Adrenal gland (tissue), 9 donors: ENCODE measurements at regions not wholly inside any gene's neighbourhood (a gene's known extent, or its start where the extent isn't known, plus 50 kb on each side); places are given as distances from the start of the nearest gene placed in this dataset.

Experiments
- DNase-seq, 7 donors: peaks; one replicate each; pipeline ENCODE4 v3.0.0-alpha.2; 2019 to 2020
- H3K27ac ChIP-seq, 5 donors: fragments of 200-600 bp; sonication (generic) in 4 of 5; 1 replicate in 3 of 5; 2 replicates in 2 of 5; pipeline versions ENCODE4 v1.5.1 to v1.8.0; 2016 to 2020; ENCODE audit warnings: mild to moderate bottlenecking in 1 of 5
- H3K27me3 ChIP-seq: fragments of 200-600 bp; 2 replicates; pipeline ENCODE4 v1.8.0; 2021
- H3K36me3 ChIP-seq, 2 donors: fragments of 200-600 bp; replicated peaks in 1 of 2; 1 replicate in 1 of 2; 2 replicates in 1 of 2; pipeline versions ENCODE4 v1.5.1 to v1.8.0; 2018 to 2022
- H3K4me1 ChIP-seq, 2 donors: fragments of 200-600 bp; replicated peaks in 1 of 2; 1 replicate in 1 of 2; 2 replicates in 1 of 2; pipeline versions ENCODE4 v1.5.1 to v1.8.0; 2018 to 2021
- H3K4me3 ChIP-seq, 4 donors: fragments of 200-600 bp; sonication (generic) in 3 of 4; one replicate each; pipeline ENCODE4 v1.5.1; 2016 to 2018
- H3K9me3 ChIP-seq, 3 donors: fragments of 200-600 bp; sonication (generic) in 1 of 3; replicated peaks in 1 of 3; 1 replicate in 2 of 3; 2 replicates in 1 of 3; pipeline versions ENCODE4 v1.5.1 to v1.8.0; 2016 to 2021
- CTCF ChIP-seq, 6 experiments: fragments of 450-650 bp in 4 of 6; fragments of 200-600 bp in 2 of 6; sonication (generic) in 1 of 6; IDR thresholded peaks; 1 replicate in 5 of 6; 2 replicates in 1 of 6; pipeline versions ENCODE4 v1.5.1 to v1.8.0; 2016 to 2021; ENCODE audit warnings: antibody characterized with exemption in 6 of 6, mild to moderate bottlenecking in 2 of 6, moderate library complexity in 1 of 6
- POLR2A ChIP-seq, 2 donors: fragments of 450-650 bp; IDR thresholded peaks; one replicate each; pipeline ENCODE4 v1.6.1; 2017; ENCODE audit warnings: antibody characterized with exemption in 2 of 2, mild to moderate bottlenecking in 2 of 2, moderate library complexity in 1 of 2
- WGBS, 4 donors: extraction: QIAGEN DNeasy Blood & Tissue Kit in 2 of 4; methylation state at CpG; one replicate each; pipeline versions ENCODE4 v1.1.5 to v1.1.7; 2013 to 2017; 5-methylcytosine and 5-hydroxymethylcytosine counted together
- intact Hi-C, 2 donors: fragments of 100-400 bp; cut with DNase I; formaldehyde crosslinking; loops; one replicate each; pipeline versions ENCODE4 v1.14.1 to v1.15.0; 2022 to 2023
- small RNA-seq, 2 donors: library from RNA; depleted of rRNA; stranded (forward); fragments of <200 nt; gene quantifications; one replicate each; pipeline ENCODE3, GENCODE V24; 2016
- donor health status: healthy with polysubstance abuse.
- donor health status: Bipolar disorder and iron deficiency.
- donor health status: DM: yes; HTN: yes; CAD: no.
- donor health status: DM: no; HTN: no; CAD: no.
- donor health status: DM: no; HTN: no; CAD: no.

- no peaks in the 10 kb centered on the region for H3K9me3 ChIP-seq
- intact Hi-C loops: no loop called here
These were observed 63.8 kb upstream of the GATB start for GRCh38 chr4:151824656-151825055.

GRCh38 chr4:151822331-151822730 is 61.5 kb upstream of the GATB start:
- TF ChIP-seq POLR2A (IDR thresholded peaks at IDR 0.05): no peak
- no peak for TF ChIP-seq CTCF (IDR thresholded peaks at IDR 0.05)
- no peaks in the 10 kb centered on the region for H3K4me1 ChIP-seq
- intact Hi-C loops: no loop called here

More at GRCh38 chr4:151824656-151825055, 63.8 kb upstream of the GATB start:
- Histone ChIP-seq H3K27me3 (no peaks in the 10 kb centered on the region), H3K27ac (no peak overlapping the region), H3K36me3 (no peaks in the 10 kb centered on the region), H3K4me1 (no peaks in the 10 kb centered on the region), H3K4me3 (no peak overlapping the region)
- no peak for DNase-seq
- no peak for TF ChIP-seq POLR2A (IDR thresholded peaks at IDR 0.05)
- TF ChIP-seq CTCF (IDR thresholded peaks at IDR 0.05): no peak
- 77 to 83% (median 80%) methylated on average over 4 of the region's 4 CpGs for WGBS, 4 donors

GRCh38 chr4:151820004-151820403 is 59.2 kb upstream of the GATB start:
- no peaks in the 10 kb centered on the region for H3K27me3 ChIP-seq
- no peaks in the 10 kb centered on the region for H3K36me3 ChIP-seq
- no peaks in the 10 kb centered on the region for H3K4me1 ChIP-seq
- intact Hi-C loops: no loop called here
- H3K27ac ChIP-seq: no peak overlapping the region
- H3K4me3 ChIP-seq: no peak overlapping the region
- no peak for DNase-seq
- TF ChIP-seq CTCF (IDR thresholded peaks at IDR 0.05) (no peak), POLR2A (IDR thresholded peaks at IDR 0.05) (no peak)
- H3K9me3 ChIP-seq: no peaks in the 10 kb centered on the region
- 79 to 96% (median 87%) methylated on average over 3 of the region's 3 CpGs for WGBS, 4 donors

More at GRCh38 chr4:151822331-151822730, 61.5 kb upstream of the GATB start:
- no peaks in the 10 kb centered on the region for H3K27me3 ChIP-seq
- H3K9me3 ChIP-seq: no peaks in the 10 kb centered on the region
- DNase-seq: no peak
- H3K27ac ChIP-seq: no peak overlapping the region
- H3K4me3 ChIP-seq: no peak overlapping the region
- no peaks in the 10 kb centered on the region for H3K36me3 ChIP-seq

- H3K4me3 ChIP-seq: no peak overlapping the region
These were observed 50.6 kb upstream of the GATB start for GRCh38 chr4:151811403-151811802.

More at GRCh38 chr4:151811403-151811802, 50.6 kb upstream of the GATB start:
- no peak for DNase-seq
- no peak for TF ChIP-seq CTCF (IDR thresholded peaks at IDR 0.05)
- TF ChIP-seq POLR2A (IDR thresholded peaks at IDR 0.05): no peak
- Histone ChIP-seq H3K9me3 (no peaks in the 10 kb centered on the region), H3K27me3 (no peaks in the 10 kb centered on the region), H3K27ac (no peak overlapping the region), H3K36me3 (no peaks in the 10 kb centered on the region), H3K4me1 (peaks cover 0 to 6% of the 10 kb centered on the region in 2 donors)
- intact Hi-C loops: no loop called here

Small RNA genes lying in the stretch of these regions (small RNA-seq; reads per million reads assigned to genes)
- gene RN7SL446P (0 to 0.12 reads per million in 2 donors), gene RNA5SP169 (0 reads per million in 2 donors)
